Pancreas (tissue), 10 donors: ENCODE measurements at regions not wholly inside any gene's neighbourhood (a gene's known extent, or its start where the extent isn't known, plus 50 kb on each side); places are given as distances from the start of the nearest gene placed in this dataset.

Experiments
- ATAC-seq, 4 donors: fragments of 200-7000 bp; cut with Tn5 transposase; one replicate each; pipeline versions ENCODE4 v1.8.0 to v1.9.1; 2020; ENCODE audit warnings: mild to moderate bottlenecking in 4 of 4, moderate library complexity in 4 of 4
- DNase-seq, 6 donors: peaks; one replicate each; pipeline ENCODE4 v3.0.0-alpha.2; 2020
- FAIRE-seq: peaks from 2 replicates; lab custom pipeline; 2012; peaks lifted over from hg19 to GRCh38; lab: Jason Lieb, UNC
- H3K27ac ChIP-seq, 4 donors: fragments of 200-600 bp; sonication (generic); 1 replicate in 3 of 4; 2 replicates in 1 of 4; pipeline versions ENCODE4 v1.5.0 to v1.8.0; 2020
- H3K27me3 ChIP-seq, 4 donors: fragments of 200-600 bp; one replicate each; pipeline ENCODE4 v1.8.0; 2021
- H3K36me3 ChIP-seq, 3 donors: fragments of 200-600 bp; sonication (generic) in 1 of 3; one replicate each; pipeline versions ENCODE4 v1.5.0 to v1.8.0; 2020 to 2021
- H3K4me1 ChIP-seq, 3 donors: fragments of 200-600 bp; one replicate each; pipeline ENCODE4 v1.8.0; 2021
- H3K4me3 ChIP-seq, 4 donors: fragments of 200-600 bp; sonication (generic) in 2 of 4; one replicate each; pipeline versions ENCODE4 v1.5.0 to v1.8.0; 2020 to 2021
- H3K9me3 ChIP-seq, 4 donors: fragments of 200-600 bp; one replicate each; pipeline ENCODE4 v1.8.0; 2021
- CTCF ChIP-seq, 4 donors: fragments of 200-600 bp; sonication (generic) in 3 of 4; IDR thresholded peaks; one replicate each; pipeline versions ENCODE4 v1.5.0 to v1.8.0; 2021; ENCODE audit warnings: antibody characterized with exemption in 4 of 4
- WGBS, 2 donors: extraction: QIAGEN DNeasy Blood & Tissue Kit; methylation state at CpG; one replicate each; pipeline ENCODE4 v1.1.7; 2013; 5-methylcytosine and 5-hydroxymethylcytosine counted together
- intact Hi-C, 3 donors: fragments of 100-400 bp; cut with DNase I; formaldehyde crosslinking; loops; one replicate each; pipeline versions ENCODE4 v1.11.1 to v1.14.2; 2022
- donor health status: healthy with polysubstance abuse.
- donor health status: DM: no; HTN: no; CAD: no; lungs with moderate emphysema.
- donor health status: DM: no; HTN: no; CAD: no.
- donor health status: control.
- donor health status: control.
- donor health status: Bipolar disorder and iron deficiency.
- donor health status: DM: yes; HTN: yes; CAD: no.
- donor health status: DM: no; HTN: no; CAD: no.
- donor health status: DM: no; HTN: no; CAD: no.
- donor health status: DM: yes; HTN: yes; CAD: no.

GRCh38 chr1:38745476-38746401, 113.8 kb downstream of the RRAGC start:
- no peaks in the 10 kb centered on the region for H3K4me1 ChIP-seq
- intact Hi-C loops: no loop called here
- no peaks in the 10 kb centered on the region for H3K9me3 ChIP-seq
- 67% methylated on average over 9 of the region's 9 CpGs for WGBS, 2 donors
- H3K27ac ChIP-seq: no peak overlapping the region
- DNase-seq (no peak), FAIRE-seq (no peak), ATAC-seq (no peak)
- no peak overlapping the region for H3K4me3 ChIP-seq
- peaks cover 0 to 2% (median 0%) of the 10 kb centered on the region in 4 donors for H3K27me3 ChIP-seq
- no peak for TF ChIP-seq CTCF (IDR thresholded peaks at IDR 0.05)
- H3K36me3 ChIP-seq: no peaks in the 10 kb centered on the region

- H3K36me3 ChIP-seq: no peaks in the 10 kb centered on the region
- DNase-seq (no peak), ATAC-seq (no peak), FAIRE-seq (no peak)
- TF ChIP-seq CTCF (IDR thresholded peaks at IDR 0.05): no peak
- H3K27me3 ChIP-seq: no peaks in the 10 kb centered on the region
- intact Hi-C loops: no loop called here
- no peaks in the 10 kb centered on the region for H3K9me3 ChIP-seq
- 76 to 85% methylated on average over 10 of the region's 10 CpGs for WGBS, 2 donors
- H3K27ac ChIP-seq: no peak overlapping the region
- no peaks in the 10 kb centered on the region for H3K4me1 ChIP-seq
- no peak overlapping the region for H3K4me3 ChIP-seq
Measured at GRCh38 chr1:38744452-38745350, 114.9 kb downstream of the RRAGC start.

- DNase-seq: no peak
- no peak for ATAC-seq
- intact Hi-C loops: no loop called here
- FAIRE-seq: no peak
- no peaks in the 10 kb centered on the region for H3K9me3 ChIP-seq
- 75 to 88% methylated on average over 1 of the region's 1 CpG for WGBS, 2 donors
- no peak overlapping the region for H3K4me3 ChIP-seq
- H3K36me3 ChIP-seq: no peaks in the 10 kb centered on the region
- no peaks in the 10 kb centered on the region for H3K4me1 ChIP-seq
- no peaks in the 10 kb centered on the region for H3K27me3 ChIP-seq
- H3K27ac ChIP-seq: no peak overlapping the region
- no peak for TF ChIP-seq CTCF (IDR thresholded peaks at IDR 0.05)
Measured at GRCh38 chr1:38743184-38743583, 116.4 kb downstream of the RRAGC start.

- TF ChIP-seq CTCF (IDR thresholded peaks at IDR 0.05): no peak
- ATAC-seq (no peak), FAIRE-seq (no peak), DNase-seq (no peak)
- Histone ChIP-seq H3K27ac (no peak overlapping the region), H3K9me3 (no peaks in the 10 kb centered on the region), H3K36me3 (no peaks in the 10 kb centered on the region), H3K4me1 (no peaks in the 10 kb centered on the region), H3K27me3 (no peaks in the 10 kb centered on the region), H3K4me3 (no peak overlapping the region)
- intact Hi-C loops: no loop called here
- 63 to 66% methylated on average over 9 of the region's 9 CpGs for WGBS, 2 donors
Measured at GRCh38 chr1:38741341-38741740, 118.2 kb downstream of the RRAGC start.
